ENCODE measurements at regions not wholly inside any gene's neighbourhood (a gene's known extent, or its start where the extent isn't known, plus 50 kb on each side); places are given as distances from the start of the nearest gene placed in this dataset.

DNA sequence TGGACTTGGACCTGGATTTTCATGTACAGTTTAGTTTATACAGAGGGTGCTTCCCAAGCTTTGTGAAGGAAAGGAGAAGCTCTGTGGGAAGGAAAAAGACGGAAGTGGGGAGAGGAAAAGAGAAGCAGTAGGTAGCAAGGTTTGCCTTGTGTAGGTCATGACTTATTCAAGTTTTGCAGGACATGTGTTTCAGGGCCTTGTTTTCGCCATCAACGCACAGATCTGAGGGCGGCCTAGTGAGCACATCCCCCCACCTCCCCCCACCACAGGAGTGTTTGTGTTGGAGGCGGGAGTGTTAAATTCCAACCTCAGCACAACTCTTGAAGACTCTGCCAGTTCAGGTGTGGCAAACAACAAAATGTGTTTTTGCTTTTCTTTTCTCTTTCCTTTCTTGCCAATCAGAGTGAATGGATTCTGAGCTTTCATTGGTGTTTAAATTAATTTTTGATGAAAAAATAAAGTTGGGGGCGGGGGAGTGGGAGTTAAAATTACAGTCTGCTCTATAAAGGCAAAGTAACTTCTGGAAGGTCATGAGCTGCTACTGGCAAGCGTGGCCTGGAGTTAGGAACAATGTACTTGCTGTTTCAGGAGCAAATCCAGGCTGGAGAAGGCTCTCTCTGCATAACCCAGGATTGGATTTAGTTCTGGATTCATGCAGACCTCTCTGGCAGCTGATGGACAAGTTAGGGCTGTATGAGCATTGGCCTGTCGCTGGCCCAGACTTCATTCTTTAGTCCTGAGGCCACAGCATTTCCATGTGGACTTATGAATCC lies 338.5 kb downstream of the CD83 start:
- H3K27me3 ChIP-seq: no peaks in the 10 kb centered on the region
- ATAC-seq: peak in 2 of 8 donors; percentile 35 to 59
- no peak for DNase-seq
- H3K4me1 ChIP-seq: peaks cover 2 to 44% (median 26%) of the 10 kb centered on the region in 9 donors
- H3K9me3 ChIP-seq: no peaks in the 10 kb centered on the region
- no peaks in the 10 kb centered on the region for H3K36me3 ChIP-seq
- WGBS, 2 donors: 87 to 93% methylated on average over 8 of the region's 8 CpGs
- H3K4me3 ChIP-seq: no peak overlapping the region
- TF ChIP-seq, protein P1, sequence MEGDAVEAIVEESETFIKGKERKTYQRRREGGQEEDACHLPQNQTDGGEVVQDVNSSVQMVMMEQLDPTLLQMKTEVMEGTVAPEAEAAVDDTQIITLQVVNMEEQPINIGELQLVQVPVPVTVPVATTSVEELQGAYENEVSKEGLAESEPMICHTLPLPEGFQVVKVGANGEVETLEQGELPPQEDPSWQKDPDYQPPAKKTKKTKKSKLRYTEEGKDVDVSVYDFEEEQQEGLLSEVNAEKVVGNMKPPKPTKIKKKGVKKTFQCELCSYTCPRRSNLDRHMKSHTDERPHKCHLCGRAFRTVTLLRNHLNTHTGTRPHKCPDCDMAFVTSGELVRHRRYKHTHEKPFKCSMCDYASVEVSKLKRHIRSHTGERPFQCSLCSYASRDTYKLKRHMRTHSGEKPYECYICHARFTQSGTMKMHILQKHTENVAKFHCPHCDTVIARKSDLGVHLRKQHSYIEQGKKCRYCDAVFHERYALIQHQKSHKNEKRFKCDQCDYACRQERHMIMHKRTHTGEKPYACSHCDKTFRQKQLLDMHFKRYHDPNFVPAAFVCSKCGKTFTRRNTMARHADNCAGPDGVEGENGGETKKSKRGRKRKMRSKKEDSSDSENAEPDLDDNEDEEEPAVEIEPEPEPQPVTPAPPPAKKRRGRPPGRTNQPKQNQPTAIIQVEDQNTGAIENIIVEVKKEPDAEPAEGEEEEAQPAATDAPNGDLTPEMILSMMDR (IDR thresholded peaks at IDR 0.05): no peak
- no peak overlapping the region for H3K27ac ChIP-seq
- intact Hi-C loops (cut with DNase I): no loop called here

DNA sequence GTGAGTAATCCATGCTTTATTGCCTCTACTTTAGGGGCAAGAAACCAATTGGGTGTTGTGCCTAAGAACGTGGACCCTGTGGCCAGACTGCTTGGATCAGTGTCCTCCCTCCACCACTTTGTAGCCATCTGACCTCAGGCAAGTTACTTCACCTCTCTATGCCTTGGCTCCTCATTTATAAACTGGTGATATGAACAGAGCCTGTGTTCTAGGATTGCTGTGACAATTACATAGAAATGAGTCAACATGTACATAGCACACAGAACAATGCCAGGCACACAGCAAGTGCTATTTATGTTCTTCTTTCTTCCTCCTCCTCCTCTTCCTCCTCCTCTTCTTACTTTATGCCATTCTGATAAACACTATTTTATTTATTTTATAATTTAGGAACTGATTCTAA lies 339.4 kb downstream of the CD83 start:
- Histone ChIP-seq H3K9me3 (peaks cover 0 to 5% (median 0%) of the 10 kb centered on the region in 11 donors), H3K27me3 (no peaks in the 10 kb centered on the region), H3K36me3 (no peaks in the 10 kb centered on the region), H3K4me3 (no peak overlapping the region), H3K27ac (no peak overlapping the region), H3K4me1 (peaks cover 2 to 44% (median 26%) of the 10 kb centered on the region in 9 donors)
- TF ChIP-seq, protein P1 (IDR thresholded peaks at IDR 0.05): no peak
- intact Hi-C loops (cut with DNase I): no loop called here
- ATAC-seq (no peak), DNase-seq (no peak)
- 93 to 100% methylated on average over 1 of the region's 1 CpG for WGBS, 2 donors

DNA sequence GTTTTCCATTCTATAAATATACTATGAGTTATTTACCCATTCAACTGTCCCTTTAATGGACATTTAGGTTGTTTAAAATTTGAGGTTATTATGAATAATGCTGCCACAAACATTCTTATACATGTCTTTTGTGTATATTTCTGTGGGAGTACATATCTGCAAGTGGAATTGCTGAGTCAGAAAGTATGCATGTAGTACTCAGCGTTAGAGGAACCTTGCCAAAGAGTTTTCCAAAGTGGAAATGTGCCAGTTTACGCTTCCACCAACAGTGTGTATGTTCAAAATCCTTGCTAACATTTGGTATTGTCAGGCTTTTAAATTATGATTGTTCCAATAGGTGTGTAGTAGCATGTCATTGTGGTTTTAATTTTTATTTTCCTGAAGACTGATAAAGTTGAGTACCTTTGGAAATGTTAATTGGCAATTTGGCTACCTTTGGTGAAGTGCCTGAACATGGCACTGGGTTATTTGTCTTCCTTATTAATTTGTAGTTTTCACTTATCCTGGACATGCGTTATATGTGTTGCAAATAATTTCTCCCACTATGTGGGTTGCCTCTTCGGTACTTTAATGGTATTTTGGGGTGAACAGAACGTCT lies 341.2 kb downstream of the CD83 start:
- WGBS, 2 donors: 66 to 74% methylated on average over 5 of the region's 5 CpGs
- no peak overlapping the region for H3K4me3 ChIP-seq
- H3K27ac ChIP-seq: no peak overlapping the region
- intact Hi-C loops (cut with DNase I): no loop called here
- ATAC-seq (peak in 5 of 8 donors; percentile 53 to 59 (median 59)), DNase-seq (peak in 1 of 2 donors; percentile 23)
- no peaks in the 10 kb centered on the region for H3K36me3 ChIP-seq
- H3K27me3 ChIP-seq: no peaks in the 10 kb centered on the region
- TF ChIP-seq, protein P1 (IDR thresholded peaks at IDR 0.05): no peak
- H3K9me3 ChIP-seq: peaks cover 0 to 10% (median 0%) of the 10 kb centered on the region in 11 donors
- peaks cover 2 to 35% (median 19%) of the 10 kb centered on the region in 9 donors for H3K4me1 ChIP-seq

DNA sequence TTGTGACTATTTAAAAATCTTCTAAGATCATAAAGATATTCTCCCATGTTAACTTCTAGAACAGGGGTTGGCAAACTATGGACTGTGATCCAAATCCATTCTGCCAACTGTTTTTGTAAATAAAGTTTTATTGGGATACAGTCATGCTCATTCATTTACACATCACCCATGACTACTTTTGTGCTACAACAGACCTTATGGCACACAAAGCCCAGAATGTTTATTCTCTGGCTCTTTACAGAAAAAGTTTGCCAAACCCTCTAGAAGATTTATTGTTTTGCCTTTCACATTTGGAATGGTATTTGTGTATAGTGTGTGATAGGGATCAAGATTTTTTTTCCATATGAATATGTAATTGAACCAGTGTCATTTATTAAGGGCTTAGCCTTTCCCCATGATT lies 341.7 kb downstream of the CD83 start:
- DNase-seq (no peak), ATAC-seq (no peak)
- intact Hi-C loops (cut with DNase I): no loop called here
- Histone ChIP-seq H3K4me3 (no peak overlapping the region), H3K9me3 (peaks cover 0 to 10% (median 0%) of the 10 kb centered on the region in 11 donors), H3K27ac (no peak overlapping the region), H3K4me1 (peaks cover 2 to 29% (median 18%) of the 10 kb centered on the region in 9 donors), H3K27me3 (no peaks in the 10 kb centered on the region), H3K36me3 (no peaks in the 10 kb centered on the region)
- TF ChIP-seq, protein P1 (IDR thresholded peaks at IDR 0.05): no peak
